HEK293 (cell line): ENCODE measurements at regions not wholly inside any gene's neighbourhood (a gene's known extent, or its start where the extent isn't known, plus 50 kb on each side); places are given as distances from the start of the nearest gene placed in this dataset.
"Not testable (repeated sequence)": the region's sequence is repeated elsewhere in the genome, so short reads cannot be mapped to it uniquely, and the experiment has no call there.

Experiments used
- BCL11A ChIP-seq: fragments of 450-650 bp; formaldehyde crosslinking; IDR thresholded peaks from 2 replicates; pipeline ENCODE4 v1.5.1; 2016; ENCODE audit warnings: low read depth, missing biosample characterization, missing genetic modification characterization
- CTCF ChIP-seq: fragments of 450-650 bp; formaldehyde crosslinking; IDR thresholded peaks from 2 replicates; pipeline ENCODE4 v1.5.1; 2016; ENCODE audit warnings: missing biosample characterization, missing genetic modification characterization
- GLIS1 ChIP-seq: fragments of 450-650 bp; formaldehyde crosslinking; IDR thresholded peaks from 2 replicates; pipeline ENCODE4 v1.5.1; 2016; ENCODE audit warnings: missing biosample characterization, missing genetic modification characterization
- HOXA7 ChIP-seq: sonication (generic); formaldehyde crosslinking; IDR thresholded peaks from 2 replicates; pipeline ENCODE4 v1.8.1; 2022; ENCODE audit warnings: missing genetic modification reagents, borderline replicate concordance
- PATZ1 ChIP-seq: fragments of 450-650 bp; formaldehyde crosslinking; IDR thresholded peaks from 2 replicates; pipeline ENCODE4 v1.5.1; 2016; ENCODE audit warnings: missing biosample characterization, missing genetic modification characterization
- ZBTB10 ChIP-seq: fragments of 450-650 bp; formaldehyde crosslinking; IDR thresholded peaks from 2 replicates; pipeline ENCODE4 v1.5.1; 2016; ENCODE audit warnings: missing biosample characterization, missing genetic modification characterization
- ZNF133 ChIP-seq: fragments of 450-650 bp; formaldehyde crosslinking; IDR thresholded peaks from 2 replicates; pipeline ENCODE4 v1.5.1; 2016; ENCODE audit warnings: missing biosample characterization, missing genetic modification characterization
- ZNF239 ChIP-seq: fragments of 450-650 bp; formaldehyde crosslinking; IDR thresholded peaks from 2 replicates; pipeline ENCODE4 v1.5.1; 2016; ENCODE audit warnings: missing biosample characterization, missing genetic modification characterization
- ZNF274 ChIP-seq, 2 experiments: fragments of 200-500 bp in 1 of 2; fragments of 450-650 bp in 1 of 2; sonication (Bioruptor generic) in 1 of 2; formaldehyde crosslinking in 1 of 2; IDR thresholded peaks; 2 replicates each; pipeline versions ENCODE4 v1.5.1 to v1.6.1; 2014 to 2016; ENCODE audit warnings: borderline replicate concordance in 1 of 2, inconsistent platforms in 1 of 2, low read length in 1 of 2, missing biosample characterization in 1 of 2, missing genetic modification characterization in 1 of 2
- ZNF548 ChIP-seq: fragments of 450-650 bp; formaldehyde crosslinking; IDR thresholded peaks from 2 replicates; pipeline ENCODE4 v1.5.1; 2016; ENCODE audit warnings: missing biosample characterization, missing genetic modification characterization
- ZNF704 ChIP-seq: fragments of 450-650 bp; formaldehyde crosslinking; IDR thresholded peaks from 2 replicates; pipeline ENCODE4 v1.5.1; 2016; ENCODE audit warnings: missing biosample characterization, missing genetic modification characterization
- TF ChIP-seq, protein P1 (sequence below): fragments of 450-650 bp; formaldehyde crosslinking; IDR thresholded peaks from 2 replicates; pipeline ENCODE4 v1.5.1; 2016; ENCODE audit warnings: missing biosample characterization, missing genetic modification characterization

- TF ChIP-seq, protein P1, sequence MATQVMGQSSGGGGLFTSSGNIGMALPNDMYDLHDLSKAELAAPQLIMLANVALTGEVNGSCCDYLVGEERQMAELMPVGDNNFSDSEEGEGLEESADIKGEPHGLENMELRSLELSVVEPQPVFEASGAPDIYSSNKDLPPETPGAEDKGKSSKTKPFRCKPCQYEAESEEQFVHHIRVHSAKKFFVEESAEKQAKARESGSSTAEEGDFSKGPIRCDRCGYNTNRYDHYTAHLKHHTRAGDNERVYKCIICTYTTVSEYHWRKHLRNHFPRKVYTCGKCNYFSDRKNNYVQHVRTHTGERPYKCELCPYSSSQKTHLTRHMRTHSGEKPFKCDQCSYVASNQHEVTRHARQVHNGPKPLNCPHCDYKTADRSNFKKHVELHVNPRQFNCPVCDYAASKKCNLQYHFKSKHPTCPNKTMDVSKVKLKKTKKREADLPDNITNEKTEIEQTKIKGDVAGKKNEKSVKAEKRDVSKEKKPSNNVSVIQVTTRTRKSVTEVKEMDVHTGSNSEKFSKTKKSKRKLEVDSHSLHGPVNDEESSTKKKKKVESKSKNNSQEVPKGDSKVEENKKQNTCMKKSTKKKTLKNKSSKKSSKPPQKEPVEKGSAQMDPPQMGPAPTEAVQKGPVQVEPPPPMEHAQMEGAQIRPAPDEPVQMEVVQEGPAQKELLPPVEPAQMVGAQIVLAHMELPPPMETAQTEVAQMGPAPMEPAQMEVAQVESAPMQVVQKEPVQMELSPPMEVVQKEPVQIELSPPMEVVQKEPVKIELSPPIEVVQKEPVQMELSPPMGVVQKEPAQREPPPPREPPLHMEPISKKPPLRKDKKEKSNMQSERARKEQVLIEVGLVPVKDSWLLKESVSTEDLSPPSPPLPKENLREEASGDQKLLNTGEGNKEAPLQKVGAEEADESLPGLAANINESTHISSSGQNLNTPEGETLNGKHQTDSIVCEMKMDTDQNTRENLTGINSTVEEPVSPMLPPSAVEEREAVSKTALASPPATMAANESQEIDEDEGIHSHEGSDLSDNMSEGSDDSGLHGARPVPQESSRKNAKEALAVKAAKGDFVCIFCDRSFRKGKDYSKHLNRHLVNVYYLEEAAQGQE (tag by site-specific recombination): not testable (repeated sequence)
- not testable (repeated sequence) for TF ChIP-seq ZNF704; ZNF274 (IDR thresholded peaks at IDR 0.05; ENCODE audit: low read length); ZNF274 (tag by site-specific recombination; IDR thresholded peaks at IDR 0.05; ENCODE audit: borderline replicate concordance); ZNF548 (tag by site-specific recombination); HOXA7 (CRISPR knock-in tag); BCL11A; CTCF (tag by site-specific recombination); GLIS1 (tag by site-specific recombination); ZNF239 (tag by site-specific recombination); PATZ1 (tag by site-specific recombination); ZNF133; ZBTB10 (tag by site-specific recombination)
Measured at GRCh38 chrX:115850986-115851385, 290.0 kb downstream of the PLS3 start.
